Activated CD4-positive, alpha-beta memory T cell treated with anti-CD3 and anti-CD28 coated beads for 36 hours (primary cell): ENCODE measurements at regions not wholly inside any gene's neighbourhood (a gene's known extent, or its start where the extent isn't known, plus 50 kb on each side); places are given as distances from the start of the nearest gene placed in this dataset.

Source experiments
- CTCF ChIA-PET: fragments of 350-600 bp; sonication (Branson Sonifier 250); formaldehyde crosslinking; loops from one replicate; lab custom pipeline; 2021; ENCODE audit warnings: antibody characterized with exemption, inconsistent platforms; lab: Charles Lee
- POLR2A ChIA-PET: fragments of 350-600 bp; sonication (Branson Sonifier 250); formaldehyde crosslinking; loops from one replicate; lab custom pipeline; 2021; ENCODE audit warnings: antibody characterized with exemption; lab: Charles Lee
- DNase-seq: peaks from one replicate; pipeline ENCODE4 v3.0.0-alpha.2; 2020
- H3K27ac Mint-ChIP-seq: one replicate; pipeline ENCODE4 v1.8.0; 2021; ENCODE audit warnings: mixed read lengths
- H3K27me3 Mint-ChIP-seq: one replicate; pipeline ENCODE4 v1.8.0; 2021; ENCODE audit warnings: mixed read lengths
- H3K36me3 Mint-ChIP-seq: one replicate; pipeline ENCODE4 v1.8.0; 2021; ENCODE audit warnings: mixed read lengths
- H3K4me1 Mint-ChIP-seq: one replicate; pipeline ENCODE4 v1.8.0; 2021; ENCODE audit warnings: low read depth, mixed read lengths
- H3K4me3 Mint-ChIP-seq: one replicate; pipeline ENCODE4 v1.8.0; 2021; ENCODE audit warnings: mild to moderate bottlenecking, mixed read lengths
- H3K9me3 Mint-ChIP-seq: one replicate; pipeline ENCODE4 v1.8.0; 2021; ENCODE audit warnings: mixed read lengths
- intact Hi-C: fragments of 100-400 bp; cut with micrococcal nuclease; formaldehyde crosslinking; loops from one replicate; pipeline ENCODE4 v1.15.1; 2023

- H3K9me3 Mint-ChIP-seq, result peaks cover 5% of the 10 kb centered on the region
- H3K27ac Mint-ChIP-seq, result no peak overlapping the region
- DNase-seq, result no peak
- ChIA-PET POLR2A (no interaction called here), CTCF (no interaction called here)
- no peaks in the 10 kb centered on the region for H3K36me3 Mint-ChIP-seq
- H3K4me1 Mint-ChIP-seq, result no peaks in the 10 kb centered on the region
- H3K27me3 Mint-ChIP-seq, result no peaks in the 10 kb centered on the region
- H3K4me3 Mint-ChIP-seq, result no peak overlapping the region
- intact Hi-C loops, result no loop called here
Observed at GRCh38 chr13:57224414-57224813, 57.4 kb downstream of the PRR20E start.

GRCh38 chr13:57250472-57250871 lies 83.5 kb downstream of the PRR20E start:
- no peak for DNase-seq
- ChIA-PET POLR2A (no interaction called here), CTCF (no interaction called here)
- Mint-ChIP-seq H3K9me3 (peaks cover 5% of the 10 kb centered on the region), H3K27me3 (no peaks in the 10 kb centered on the region), H3K4me3 (no peak overlapping the region), H3K27ac (no peak overlapping the region), H3K36me3 (no peaks in the 10 kb centered on the region), H3K4me1 (no peaks in the 10 kb centered on the region)
- intact Hi-C loops, result no loop called here

GRCh38 chr13:57253551-57253950 lies 86.6 kb downstream of the PRR20E start:
- intact Hi-C loops, result no loop called here
- H3K27me3 Mint-ChIP-seq, result no peaks in the 10 kb centered on the region
- CTCF ChIA-PET, result no interaction called here
- no peak for DNase-seq
- peaks cover 10% of the 10 kb centered on the region for H3K9me3 Mint-ChIP-seq
- POLR2A ChIA-PET, result no interaction called here
- H3K4me3 Mint-ChIP-seq, result no peak overlapping the region
- H3K36me3 Mint-ChIP-seq, result no peaks in the 10 kb centered on the region
- no peaks in the 10 kb centered on the region for H3K4me1 Mint-ChIP-seq
- no peak overlapping the region for H3K27ac Mint-ChIP-seq

- intact Hi-C loops, result no loop called here
- Mint-ChIP-seq H3K9me3 (peaks cover 16% of the 10 kb centered on the region), H3K4me1 (no peaks in the 10 kb centered on the region), H3K27ac (no peak overlapping the region), H3K4me3 (no peak overlapping the region), H3K27me3 (no peaks in the 10 kb centered on the region), H3K36me3 (no peaks in the 10 kb centered on the region)
- DNase-seq, result no peak
- CTCF ChIA-PET, result no interaction called here
- POLR2A ChIA-PET, result no interaction called here
Observed at GRCh38 chr13:57264965-57265364, 98.0 kb downstream of the PRR20E start.

- POLR2A ChIA-PET, result no interaction called here
- Mint-ChIP-seq H3K36me3 (no peaks in the 10 kb centered on the region), H3K9me3 (peaks cover 11% of the 10 kb centered on the region), H3K27ac (no peak overlapping the region), H3K4me3 (no peak overlapping the region), H3K27me3 (no peaks in the 10 kb centered on the region), H3K4me1 (no peaks in the 10 kb centered on the region)
- intact Hi-C loops, result no loop called here
- CTCF ChIA-PET, result no interaction called here
- DNase-seq, result no peak
Observed at GRCh38 chr13:57270493-57270892, 103.5 kb downstream of the PRR20E start.

- Mint-ChIP-seq H3K27ac (no peak overlapping the region), H3K9me3 (peaks cover 21% of the 10 kb centered on the region), H3K27me3 (no peaks in the 10 kb centered on the region), H3K4me1 (no peaks in the 10 kb centered on the region), H3K36me3 (no peaks in the 10 kb centered on the region), H3K4me3 (no peak overlapping the region)
- ChIA-PET POLR2A (no interaction called here), CTCF (no interaction called here)
- intact Hi-C loops, result no loop called here
- DNase-seq, result no peak
Observed at GRCh38 chr13:57286511-57287098, 119.6 kb downstream of the PRR20E start.

- Mint-ChIP-seq H3K27me3 (no peaks in the 10 kb centered on the region), H3K27ac (no peak overlapping the region), H3K4me3 (no peak overlapping the region), H3K36me3 (no peaks in the 10 kb centered on the region), H3K9me3 (peaks cover 2% of the 10 kb centered on the region), H3K4me1 (no peaks in the 10 kb centered on the region)
- POLR2A ChIA-PET, result no interaction called here
- intact Hi-C loops, result no loop called here
- CTCF ChIA-PET, result no interaction called here
- DNase-seq, result no peak
Observed at GRCh38 chr13:57302604-57303003, 135.6 kb downstream of the PRR20E start.

GRCh38 chr13:57311009-57311586 lies 144.1 kb downstream of the PRR20E start:
- H3K27ac Mint-ChIP-seq, result no peak overlapping the region
- DNase-seq, result no peak
- no peak overlapping the region for H3K4me3 Mint-ChIP-seq
- H3K4me1 Mint-ChIP-seq, result no peaks in the 10 kb centered on the region
- H3K36me3 Mint-ChIP-seq, result no peaks in the 10 kb centered on the region
- POLR2A ChIA-PET, result no interaction called here
- no peaks in the 10 kb centered on the region for H3K27me3 Mint-ChIP-seq
- CTCF ChIA-PET, result no interaction called here
- H3K9me3 Mint-ChIP-seq, result no peaks in the 10 kb centered on the region
- intact Hi-C loops, result no loop called here

- H3K27me3 Mint-ChIP-seq, result no peaks in the 10 kb centered on the region
- DNase-seq, result no peak
- H3K9me3 Mint-ChIP-seq, result peaks cover 2% of the 10 kb centered on the region
- POLR2A ChIA-PET, result no interaction called here
- intact Hi-C loops, result no loop called here
- no peaks in the 10 kb centered on the region for H3K36me3 Mint-ChIP-seq
- no peaks in the 10 kb centered on the region for H3K4me1 Mint-ChIP-seq
- no peak overlapping the region for H3K27ac Mint-ChIP-seq
- no peak overlapping the region for H3K4me3 Mint-ChIP-seq
- CTCF ChIA-PET, result no interaction called here
Observed at GRCh38 chr13:57314897-57315520, 148.0 kb downstream of the PRR20E start.

GRCh38 chr13:57326532-57326931 lies 159.5 kb downstream of the PRR20E start:
- Mint-ChIP-seq H3K27ac (no peak overlapping the region), H3K4me1 (no peaks in the 10 kb centered on the region), H3K9me3 (no peaks in the 10 kb centered on the region), H3K4me3 (no peak overlapping the region), H3K27me3 (no peaks in the 10 kb centered on the region), H3K36me3 (no peaks in the 10 kb centered on the region)
- intact Hi-C loops, result no loop called here
- ChIA-PET CTCF (no interaction called here), POLR2A (no interaction called here)
- DNase-seq, result no peak

- ChIA-PET POLR2A (no interaction called here), CTCF (no interaction called here)
- Mint-ChIP-seq H3K9me3 (no peaks in the 10 kb centered on the region), H3K4me3 (no peak overlapping the region), H3K4me1 (no peaks in the 10 kb centered on the region), H3K27ac (no peak overlapping the region), H3K36me3 (no peaks in the 10 kb centered on the region), H3K27me3 (no peaks in the 10 kb centered on the region)
- intact Hi-C loops, result no loop called here
- DNase-seq, result no peak
Observed at GRCh38 chr13:57340878-57341277, 173.9 kb downstream of the PRR20E start.

GRCh38 chr13:57345526-57345925 lies 178.5 kb downstream of the PRR20E start:
- ChIA-PET POLR2A (no interaction called here), CTCF (no interaction called here)
- Mint-ChIP-seq H3K9me3 (peaks cover 6% of the 10 kb centered on the region), H3K4me1 (no peaks in the 10 kb centered on the region), H3K4me3 (no peak overlapping the region), H3K27me3 (no peaks in the 10 kb centered on the region), H3K27ac (no peak overlapping the region), H3K36me3 (no peaks in the 10 kb centered on the region)
- no peak for DNase-seq
- intact Hi-C loops, result no loop called here

GRCh38 chr13:57346786-57347185 lies 179.8 kb downstream of the PRR20E start:
- peaks cover 6% of the 10 kb centered on the region for H3K9me3 Mint-ChIP-seq
- DNase-seq, result no peak
- no peaks in the 10 kb centered on the region for H3K4me1 Mint-ChIP-seq
- intact Hi-C loops, result no loop called here
- CTCF ChIA-PET, result no interaction called here
- no peak overlapping the region for H3K4me3 Mint-ChIP-seq
- no peaks in the 10 kb centered on the region for H3K27me3 Mint-ChIP-seq
- no peak overlapping the region for H3K27ac Mint-ChIP-seq
- no peaks in the 10 kb centered on the region for H3K36me3 Mint-ChIP-seq
- POLR2A ChIA-PET, result no interaction called here
